Activated T-cell treated with anti-CD3 and anti-CD28 coated beads, Interleukin-2, amount 50 U/mL, for 24 hours (primary cell): ENCODE measurements at regions not wholly inside any gene's neighbourhood (a gene's known extent, or its start where the extent isn't known, plus 50 kb on each side); places are given as distances from the start of the nearest gene placed in this dataset.

Experiments
- DNase-seq: peaks from one replicate; pipeline ENCODE4 v3.0.0-alpha.2; 2020
- H3K27ac Mint-ChIP-seq: 2 replicates; pipeline ENCODE4 v1.8.0; 2020; ENCODE audit warnings: mild to moderate bottlenecking, mixed read lengths
- H3K27me3 Mint-ChIP-seq: 2 replicates; pipeline ENCODE4 v1.8.0; 2020; ENCODE audit warnings: mixed read lengths
- H3K36me3 Mint-ChIP-seq: 2 replicates; pipeline ENCODE4 v1.8.0; 2020; ENCODE audit warnings: low read depth, mixed read lengths
- H3K4me1 Mint-ChIP-seq: 2 replicates; pipeline ENCODE4 v1.8.0; 2020; ENCODE audit warnings: low read depth, mixed read lengths
- H3K4me3 Mint-ChIP-seq: 2 replicates; pipeline ENCODE4 v1.8.0; 2020; ENCODE audit warnings: mild to moderate bottlenecking, moderate library complexity, mixed read lengths
- H3K9me3 Mint-ChIP-seq: 2 replicates; pipeline ENCODE4 v1.8.0; 2020; ENCODE audit warnings: mixed read lengths

GRCh38 chr1:95547005-95547404, 313.0 kb downstream of the RWDD3 start:
- Mint-ChIP-seq H3K4me3 (no peak overlapping the region), H3K36me3 (no peaks in the 10 kb centered on the region)
- DNase-seq = no peak

GRCh38 chr1:95548211-95548610, 314.2 kb downstream of the RWDD3 start:
- no peak overlapping the region for H3K4me3 Mint-ChIP-seq

More at GRCh38 chr1:95547005-95547404, 313.0 kb downstream of the RWDD3 start:
- no peak overlapping the region for H3K27ac Mint-ChIP-seq
- H3K4me1 Mint-ChIP-seq = no peaks in the 10 kb centered on the region
- H3K9me3 Mint-ChIP-seq = peaks cover 5% of the 10 kb centered on the region
- no peaks in the 10 kb centered on the region for H3K27me3 Mint-ChIP-seq

GRCh38 chr1:95551201-95551600, 317.2 kb downstream of the RWDD3 start:
- H3K4me3 Mint-ChIP-seq = no peak overlapping the region
- no peaks in the 10 kb centered on the region for H3K36me3 Mint-ChIP-seq
- H3K9me3 Mint-ChIP-seq = peaks cover 10% of the 10 kb centered on the region
- H3K27ac Mint-ChIP-seq = no peak overlapping the region
- no peak for DNase-seq
- H3K27me3 Mint-ChIP-seq = no peaks in the 10 kb centered on the region
- no peaks in the 10 kb centered on the region for H3K4me1 Mint-ChIP-seq

More at GRCh38 chr1:95548211-95548610, 314.2 kb downstream of the RWDD3 start:
- no peaks in the 10 kb centered on the region for H3K36me3 Mint-ChIP-seq
- no peak for DNase-seq
- H3K27ac Mint-ChIP-seq = no peak overlapping the region
- no peaks in the 10 kb centered on the region for H3K4me1 Mint-ChIP-seq
- peaks cover 6% of the 10 kb centered on the region for H3K9me3 Mint-ChIP-seq
- H3K27me3 Mint-ChIP-seq = no peaks in the 10 kb centered on the region

- H3K4me1 Mint-ChIP-seq = no peaks in the 10 kb centered on the region
- DNase-seq = no peak
- no peaks in the 10 kb centered on the region for H3K27me3 Mint-ChIP-seq
- no peaks in the 10 kb centered on the region for H3K36me3 Mint-ChIP-seq
- H3K4me3 Mint-ChIP-seq = no peak overlapping the region
- H3K27ac Mint-ChIP-seq = no peak overlapping the region
- H3K9me3 Mint-ChIP-seq = peaks cover 15% of the 10 kb centered on the region
Observed at GRCh38 chr1:95553595-95553994, 319.6 kb downstream of the RWDD3 start.

- Mint-ChIP-seq H3K4me1 (no peaks in the 10 kb centered on the region), H3K27ac (no peak overlapping the region), H3K27me3 (no peaks in the 10 kb centered on the region), H3K9me3 (peaks cover 17% of the 10 kb centered on the region), H3K36me3 (no peaks in the 10 kb centered on the region), H3K4me3 (no peak overlapping the region)
- no peak for DNase-seq
Observed at GRCh38 chr1:95554408-95554807, 320.4 kb downstream of the RWDD3 start.

GRCh38 chr1:95558791-95559190, 324.8 kb downstream of the RWDD3 start:
- Mint-ChIP-seq H3K27me3 (no peaks in the 10 kb centered on the region), H3K27ac (no peak overlapping the region), H3K4me1 (no peaks in the 10 kb centered on the region), H3K9me3 (peaks cover 16% of the 10 kb centered on the region), H3K4me3 (no peak overlapping the region), H3K36me3 (no peaks in the 10 kb centered on the region)
- DNase-seq = no peak

GRCh38 chr1:95561346-95561745, 327.3 kb downstream of the RWDD3 start:
- H3K9me3 Mint-ChIP-seq = peaks cover 13% of the 10 kb centered on the region
- no peak for DNase-seq
- no peak overlapping the region for H3K4me3 Mint-ChIP-seq
- H3K27me3 Mint-ChIP-seq = no peaks in the 10 kb centered on the region
- no peaks in the 10 kb centered on the region for H3K4me1 Mint-ChIP-seq
- no peaks in the 10 kb centered on the region for H3K36me3 Mint-ChIP-seq
- H3K27ac Mint-ChIP-seq = no peak overlapping the region

GRCh38 chr1:95562230-95562629, 328.2 kb downstream of the RWDD3 start:
- Mint-ChIP-seq H3K4me1 (no peaks in the 10 kb centered on the region), H3K9me3 (peaks cover 13% of the 10 kb centered on the region), H3K27ac (no peak overlapping the region), H3K36me3 (no peaks in the 10 kb centered on the region), H3K27me3 (no peaks in the 10 kb centered on the region), H3K4me3 (no peak overlapping the region)
- DNase-seq = no peak

GRCh38 chr1:95572002-95572401, 338.0 kb downstream of the RWDD3 start:
- Mint-ChIP-seq H3K4me1 (no peaks in the 10 kb centered on the region), H3K27me3 (no peaks in the 10 kb centered on the region), H3K4me3 (no peak overlapping the region), H3K9me3 (peaks cover 3% of the 10 kb centered on the region), H3K36me3 (no peaks in the 10 kb centered on the region), H3K27ac (no peak overlapping the region)
- DNase-seq = no peak

GRCh38 chr1:95572962-95573361, 339.0 kb downstream of the RWDD3 start:
- no peaks in the 10 kb centered on the region for H3K27me3 Mint-ChIP-seq
- H3K4me1 Mint-ChIP-seq = no peaks in the 10 kb centered on the region
- H3K27ac Mint-ChIP-seq = no peak overlapping the region
- H3K36me3 Mint-ChIP-seq = no peaks in the 10 kb centered on the region
- H3K4me3 Mint-ChIP-seq = no peak overlapping the region
- no peak for DNase-seq
- H3K9me3 Mint-ChIP-seq = peaks cover 3% of the 10 kb centered on the region

GRCh38 chr1:95575291-95575690, 341.3 kb downstream of the RWDD3 start:
- Mint-ChIP-seq H3K9me3 (peaks cover 3% of the 10 kb centered on the region), H3K4me1 (no peaks in the 10 kb centered on the region), H3K36me3 (no peaks in the 10 kb centered on the region), H3K4me3 (no peak overlapping the region), H3K27ac (no peak overlapping the region), H3K27me3 (no peaks in the 10 kb centered on the region)
- no peak for DNase-seq

GRCh38 chr1:95578462-95578861, 344.5 kb downstream of the RWDD3 start:
- peaks cover 3% of the 10 kb centered on the region for H3K9me3 Mint-ChIP-seq
- DNase-seq = no peak
- no peaks in the 10 kb centered on the region for H3K27me3 Mint-ChIP-seq
- no peak overlapping the region for H3K4me3 Mint-ChIP-seq
- H3K36me3 Mint-ChIP-seq = no peaks in the 10 kb centered on the region
- no peak overlapping the region for H3K27ac Mint-ChIP-seq
- H3K4me1 Mint-ChIP-seq = no peaks in the 10 kb centered on the region

- no peaks in the 10 kb centered on the region for H3K9me3 Mint-ChIP-seq
- no peaks in the 10 kb centered on the region for H3K27me3 Mint-ChIP-seq
- no peaks in the 10 kb centered on the region for H3K36me3 Mint-ChIP-seq
- no peak overlapping the region for H3K27ac Mint-ChIP-seq
- no peak for DNase-seq
- no peak overlapping the region for H3K4me3 Mint-ChIP-seq
- H3K4me1 Mint-ChIP-seq = no peaks in the 10 kb centered on the region
Observed at GRCh38 chr1:95582191-95582590, 348.2 kb downstream of the RWDD3 start.

- Mint-ChIP-seq H3K27ac (no peak overlapping the region), H3K27me3 (no peaks in the 10 kb centered on the region), H3K36me3 (no peaks in the 10 kb centered on the region), H3K9me3 (no peaks in the 10 kb centered on the region), H3K4me3 (no peak overlapping the region), H3K4me1 (no peaks in the 10 kb centered on the region)
- DNase-seq = no peak
Observed at GRCh38 chr1:95582746-95583145, 348.7 kb downstream of the RWDD3 start.

GRCh38 chr1:95583661-95584210, 349.7 kb downstream of the RWDD3 start:
- H3K36me3 Mint-ChIP-seq = no peaks in the 10 kb centered on the region
- no peak overlapping the region for H3K27ac Mint-ChIP-seq
- DNase-seq = no peak
- no peaks in the 10 kb centered on the region for H3K27me3 Mint-ChIP-seq
- no peak overlapping the region for H3K4me3 Mint-ChIP-seq
- no peaks in the 10 kb centered on the region for H3K4me1 Mint-ChIP-seq
- peaks cover 4% of the 10 kb centered on the region for H3K9me3 Mint-ChIP-seq

GRCh38 chr1:95584315-95584714, 350.3 kb downstream of the RWDD3 start:
- Mint-ChIP-seq H3K27ac (no peak overlapping the region), H3K4me3 (no peak overlapping the region), H3K4me1 (no peaks in the 10 kb centered on the region), H3K36me3 (no peaks in the 10 kb centered on the region), H3K27me3 (no peaks in the 10 kb centered on the region), H3K9me3 (peaks cover 8% of the 10 kb centered on the region)
- DNase-seq = no peak
